Coronary artery (tissue), 2 donors: ENCODE measurements at regions not wholly inside any gene's neighbourhood (a gene's known extent, or its start where the extent isn't known, plus 50 kb on each side); places are given as distances from the start of the nearest gene placed in this dataset.

ENCODE experiments used
- DNase-seq: peaks from one replicate; pipeline ENCODE4 v3.0.0-alpha.2; 2017; ENCODE audit warnings: low spot score
- H3K27ac ChIP-seq, 2 donors: fragments of 200-600 bp; sonication (generic); one replicate each; pipeline ENCODE4 v1.5.1; 2016 to 2019
- H3K4me3 ChIP-seq: fragments of 200-600 bp; sonication (generic); 2 replicates; pipeline ENCODE4 v1.5.1; 2016; ENCODE audit warnings: mild to moderate bottlenecking, moderate library complexity
- TF ChIP-seq, protein P1 (sequence below): fragments of 200-600 bp; sonication (generic); IDR thresholded peaks from one replicate; pipeline ENCODE4 v1.5.1; 2019; ENCODE audit warnings: antibody characterized with exemption

DNA sequence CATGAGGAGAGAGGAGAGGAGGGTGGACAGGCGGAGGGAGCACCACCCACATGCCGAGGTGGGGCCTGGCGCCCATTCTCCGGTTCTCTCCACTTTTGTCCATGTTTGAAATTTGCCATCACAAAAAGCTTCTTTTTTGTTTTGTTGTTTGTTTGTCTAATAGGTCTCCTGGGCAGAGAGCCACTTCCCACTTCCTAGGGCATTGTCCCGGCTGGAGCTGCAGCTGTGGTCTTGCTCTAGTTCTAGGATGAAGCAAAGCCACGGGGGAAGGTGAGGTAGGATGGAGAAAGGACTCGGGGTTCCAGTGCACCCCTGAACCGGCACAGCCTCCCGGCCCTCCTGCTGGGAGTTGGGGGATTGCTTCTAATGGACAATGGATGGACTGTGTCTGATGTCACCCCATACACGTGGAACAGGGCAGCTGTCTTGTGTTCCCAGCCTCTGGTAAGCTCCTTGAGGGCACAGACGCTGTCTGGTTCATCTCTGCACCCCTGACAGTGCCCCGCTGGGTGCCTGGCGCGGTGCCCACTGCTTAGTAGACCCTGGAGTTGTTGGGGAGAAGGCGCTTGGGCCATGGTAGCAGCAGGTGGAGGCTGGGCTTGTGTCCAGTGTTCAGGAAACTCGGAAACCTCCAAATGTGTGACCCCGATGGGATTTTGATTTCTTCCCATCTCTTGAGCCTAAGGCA lies 278.4 kb downstream of the NDUFA10 start:
- Histone ChIP-seq H3K4me3 (no peak overlapping the region), H3K27ac (no peak overlapping the region)
- DNase-seq: no peak
- TF ChIP-seq, protein P1, sequence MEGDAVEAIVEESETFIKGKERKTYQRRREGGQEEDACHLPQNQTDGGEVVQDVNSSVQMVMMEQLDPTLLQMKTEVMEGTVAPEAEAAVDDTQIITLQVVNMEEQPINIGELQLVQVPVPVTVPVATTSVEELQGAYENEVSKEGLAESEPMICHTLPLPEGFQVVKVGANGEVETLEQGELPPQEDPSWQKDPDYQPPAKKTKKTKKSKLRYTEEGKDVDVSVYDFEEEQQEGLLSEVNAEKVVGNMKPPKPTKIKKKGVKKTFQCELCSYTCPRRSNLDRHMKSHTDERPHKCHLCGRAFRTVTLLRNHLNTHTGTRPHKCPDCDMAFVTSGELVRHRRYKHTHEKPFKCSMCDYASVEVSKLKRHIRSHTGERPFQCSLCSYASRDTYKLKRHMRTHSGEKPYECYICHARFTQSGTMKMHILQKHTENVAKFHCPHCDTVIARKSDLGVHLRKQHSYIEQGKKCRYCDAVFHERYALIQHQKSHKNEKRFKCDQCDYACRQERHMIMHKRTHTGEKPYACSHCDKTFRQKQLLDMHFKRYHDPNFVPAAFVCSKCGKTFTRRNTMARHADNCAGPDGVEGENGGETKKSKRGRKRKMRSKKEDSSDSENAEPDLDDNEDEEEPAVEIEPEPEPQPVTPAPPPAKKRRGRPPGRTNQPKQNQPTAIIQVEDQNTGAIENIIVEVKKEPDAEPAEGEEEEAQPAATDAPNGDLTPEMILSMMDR: no peak

DNA sequence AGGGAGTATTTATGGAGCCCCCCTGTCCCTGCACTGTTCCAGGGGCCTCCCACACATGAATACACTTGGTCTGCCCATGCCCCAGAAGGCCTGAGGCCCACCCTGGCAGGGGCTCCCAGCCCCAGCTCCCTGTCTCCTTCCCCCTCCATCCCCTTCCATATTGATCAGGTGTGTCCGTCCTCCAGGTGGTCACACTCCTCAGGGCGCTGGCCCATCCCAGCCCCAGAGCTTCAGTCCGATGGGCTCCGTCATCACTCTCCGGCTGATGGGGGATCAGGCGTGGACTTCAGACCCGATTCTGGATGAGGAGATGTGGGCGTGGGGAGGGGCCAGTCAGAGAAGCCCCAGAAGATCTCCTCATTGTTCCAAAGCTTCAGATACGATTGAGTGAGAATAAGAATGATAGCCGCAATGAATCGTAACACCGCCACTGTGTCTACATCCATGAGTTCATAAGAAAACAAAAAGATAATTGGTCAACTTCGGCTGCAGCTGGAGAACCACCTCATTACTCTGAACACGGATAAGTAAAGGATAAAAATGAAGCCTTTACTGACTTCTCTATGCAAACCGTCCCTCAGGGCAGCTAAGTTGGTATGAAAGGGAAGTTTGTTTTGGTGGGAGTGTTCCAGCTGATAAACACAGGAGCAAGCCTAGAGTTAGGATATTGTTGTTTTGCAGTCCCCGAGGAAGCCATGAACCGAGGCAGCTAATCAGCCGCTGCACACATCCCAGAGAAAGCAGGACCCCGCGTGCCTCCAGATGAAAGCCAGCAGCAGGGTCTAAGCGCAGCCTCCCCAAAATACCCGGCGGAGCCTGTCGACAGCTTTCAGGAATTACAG lies 279.5 kb downstream of the NDUFA10 start:
- no peak for DNase-seq
- H3K27ac ChIP-seq: no peak overlapping the region
- no peak overlapping the region for H3K4me3 ChIP-seq
- TF ChIP-seq, protein P1: no peak

DNA sequence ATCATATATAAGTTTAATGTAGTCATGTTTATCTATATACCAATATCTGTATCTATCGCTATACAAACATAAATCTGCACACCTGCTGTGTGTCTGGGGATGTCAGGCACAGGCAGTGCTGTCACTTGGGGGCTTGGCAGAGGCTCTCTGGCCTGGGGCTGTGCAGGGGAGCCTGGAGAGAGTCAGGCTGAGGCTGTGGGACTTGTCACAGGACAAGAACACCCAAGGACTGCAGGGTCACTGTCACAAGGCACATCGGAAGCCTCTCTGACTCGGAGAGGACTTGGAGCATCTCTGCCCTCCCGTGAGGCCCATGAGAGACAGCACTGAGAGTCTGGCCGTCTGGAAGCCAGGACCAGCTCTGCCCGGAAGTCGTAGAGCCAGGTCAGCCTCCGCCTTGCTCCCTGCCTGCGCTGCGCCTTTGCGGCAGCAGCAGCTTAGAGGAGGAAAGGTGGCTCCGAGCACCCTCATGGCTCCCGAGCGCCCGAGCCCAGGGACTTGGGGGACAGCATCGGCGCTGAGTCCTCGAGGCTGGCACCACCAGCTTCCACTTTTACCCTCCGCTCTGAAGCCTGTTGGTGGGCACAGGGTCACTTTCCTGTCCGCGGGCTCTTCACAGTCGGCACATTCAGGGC lies 280.3 kb downstream of the NDUFA10 start:
- Histone ChIP-seq H3K27ac (no peak overlapping the region), H3K4me3 (no peak overlapping the region)
- TF ChIP-seq, protein P1: no peak
- DNase-seq: no peak

DNA sequence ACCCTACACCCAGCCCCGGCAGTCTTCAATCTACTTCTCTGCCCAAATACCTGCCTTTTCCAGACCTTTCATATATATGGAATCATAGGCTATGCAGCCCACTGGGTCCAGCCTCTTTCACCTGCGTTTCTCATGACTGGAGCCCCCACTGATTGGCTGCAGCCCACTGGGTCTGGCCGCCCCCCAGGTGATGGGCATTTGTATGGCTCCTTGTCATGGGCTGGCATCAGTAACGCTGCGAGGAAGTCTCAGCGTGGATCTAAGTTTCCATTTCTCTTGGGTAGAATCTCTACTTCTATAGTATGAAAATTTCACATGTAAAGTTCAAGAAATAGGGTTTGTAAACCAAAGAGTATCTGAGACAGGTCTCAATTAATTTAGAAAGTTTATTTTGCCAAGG lies 281.9 kb downstream of the NDUFA10 start:
- TF ChIP-seq, protein P1: no peak
- Histone ChIP-seq H3K4me3 (no peak overlapping the region), H3K27ac (no peak overlapping the region)
- no peak for DNase-seq

DNA sequence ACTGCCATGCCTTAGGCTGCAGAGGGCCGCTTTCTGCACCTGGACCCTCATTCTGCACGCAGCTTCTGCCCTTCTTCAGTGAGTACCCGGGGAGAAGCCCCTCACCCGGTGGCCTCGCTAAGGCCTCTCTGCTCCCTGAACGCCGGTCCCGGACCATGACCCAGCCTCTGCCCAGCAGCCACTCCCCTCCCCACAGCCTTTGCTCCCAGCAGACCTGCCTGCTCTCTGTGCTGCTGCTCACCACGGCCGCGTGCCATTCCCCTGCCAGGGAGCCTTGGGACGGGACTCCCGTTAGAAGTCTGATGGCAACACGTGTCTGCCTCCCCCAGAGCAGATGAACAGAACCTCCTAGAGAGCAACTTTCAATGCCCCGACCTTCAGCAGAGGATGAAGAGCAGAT lies 282.8 kb downstream of the NDUFA10 start:
- no peak overlapping the region for H3K4me3 ChIP-seq
- TF ChIP-seq, protein P1: no peak
- no peak for DNase-seq
- H3K27ac ChIP-seq: no peak overlapping the region

DNA sequence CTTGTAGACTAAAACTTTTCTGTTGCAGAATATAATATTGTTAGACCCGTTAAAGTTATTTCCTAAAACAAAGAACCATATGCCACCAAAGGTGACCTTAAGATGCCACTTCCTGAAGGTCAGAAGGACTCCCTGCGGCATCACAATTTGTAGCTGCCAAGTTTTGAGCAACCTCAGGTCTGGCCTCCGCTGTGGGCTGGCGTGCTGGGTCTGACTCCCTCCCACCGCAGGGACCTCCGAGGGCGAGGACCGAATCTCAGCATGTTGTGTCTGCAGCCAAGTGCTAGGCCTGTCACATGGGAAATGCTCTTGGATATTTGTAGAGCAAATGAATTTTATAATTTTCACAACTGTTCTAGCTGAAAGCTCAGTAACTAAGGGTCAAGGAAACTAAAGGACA lies 285.9 kb downstream of the NDUFA10 start:
- TF ChIP-seq, protein P1: no peak
- Histone ChIP-seq H3K4me3 (no peak overlapping the region), H3K27ac (no peak overlapping the region)
- no peak for DNase-seq
